Stomach (tissue), 4 donors: ENCODE measurements at regions not wholly inside any gene's neighbourhood (a gene's known extent, or its start where the extent isn't known, plus 50 kb on each side); places are given as distances from the start of the nearest gene placed in this dataset.

Experiments
- POLR2A ChIP-seq, 4 donors: fragments of 450-650 bp; IDR thresholded peaks; one replicate each; pipeline ENCODE4 v1.6.1; 2016; ENCODE audit warnings: antibody characterized with exemption in 4 of 4, control low read depth in 2 of 4, mild to moderate bottlenecking in 1 of 4, moderate library complexity in 1 of 4
- POLR2AphosphoS5 ChIP-seq, 3 donors: sonication (generic); formaldehyde crosslinking; IDR thresholded peaks; one replicate each; pipeline ENCODE4 v1.6.1; 2016; ENCODE audit warnings: antibody characterized with exemption in 3 of 3
- TF ChIP-seq, protein P1 (sequence below), 7 experiments: fragments of 450-650 bp in 4 of 7; fragments of 200-600 bp in 3 of 7; sonication (generic) in 3 of 7; IDR thresholded peaks; one replicate each; pipeline ENCODE4 v1.5.1; 2016 to 2019; ENCODE audit warnings: antibody characterized with exemption in 7 of 7, control low read depth in 2 of 7, mild to moderate bottlenecking in 1 of 7

DNA sequence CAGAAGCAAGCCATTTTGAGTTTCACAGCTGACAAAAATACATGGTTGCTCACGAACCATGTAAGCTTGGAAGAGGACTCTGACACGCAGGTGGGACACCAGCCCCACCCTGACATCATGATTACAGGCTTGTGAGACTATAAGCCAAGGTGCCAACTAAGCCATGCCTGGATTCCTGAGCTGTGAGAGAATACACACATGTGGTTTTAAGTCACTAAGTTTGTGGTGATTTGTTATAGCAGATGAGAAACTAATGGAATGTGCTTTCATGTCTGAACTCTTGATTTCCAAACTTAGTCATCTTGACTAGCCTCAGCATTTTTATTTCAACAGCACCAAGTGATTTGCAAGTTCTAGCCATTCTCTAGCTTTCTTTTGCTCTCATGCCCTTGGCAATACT, 676.1 kb upstream of the CELF4 start:
- TF ChIP-seq, protein P1, sequence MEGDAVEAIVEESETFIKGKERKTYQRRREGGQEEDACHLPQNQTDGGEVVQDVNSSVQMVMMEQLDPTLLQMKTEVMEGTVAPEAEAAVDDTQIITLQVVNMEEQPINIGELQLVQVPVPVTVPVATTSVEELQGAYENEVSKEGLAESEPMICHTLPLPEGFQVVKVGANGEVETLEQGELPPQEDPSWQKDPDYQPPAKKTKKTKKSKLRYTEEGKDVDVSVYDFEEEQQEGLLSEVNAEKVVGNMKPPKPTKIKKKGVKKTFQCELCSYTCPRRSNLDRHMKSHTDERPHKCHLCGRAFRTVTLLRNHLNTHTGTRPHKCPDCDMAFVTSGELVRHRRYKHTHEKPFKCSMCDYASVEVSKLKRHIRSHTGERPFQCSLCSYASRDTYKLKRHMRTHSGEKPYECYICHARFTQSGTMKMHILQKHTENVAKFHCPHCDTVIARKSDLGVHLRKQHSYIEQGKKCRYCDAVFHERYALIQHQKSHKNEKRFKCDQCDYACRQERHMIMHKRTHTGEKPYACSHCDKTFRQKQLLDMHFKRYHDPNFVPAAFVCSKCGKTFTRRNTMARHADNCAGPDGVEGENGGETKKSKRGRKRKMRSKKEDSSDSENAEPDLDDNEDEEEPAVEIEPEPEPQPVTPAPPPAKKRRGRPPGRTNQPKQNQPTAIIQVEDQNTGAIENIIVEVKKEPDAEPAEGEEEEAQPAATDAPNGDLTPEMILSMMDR (IDR thresholded peaks at IDR 0.05) = no peak
- TF ChIP-seq POLR2AphosphoS5 (IDR thresholded peaks at IDR 0.05) (no peak), POLR2A (IDR thresholded peaks at IDR 0.05) (no peak)
